ENCODE measurements at regions not wholly inside any gene's neighbourhood (a gene's known extent, or its start where the extent isn't known, plus 50 kb on each side); places are given as distances from the start of the nearest gene placed in this dataset.

DNA sequence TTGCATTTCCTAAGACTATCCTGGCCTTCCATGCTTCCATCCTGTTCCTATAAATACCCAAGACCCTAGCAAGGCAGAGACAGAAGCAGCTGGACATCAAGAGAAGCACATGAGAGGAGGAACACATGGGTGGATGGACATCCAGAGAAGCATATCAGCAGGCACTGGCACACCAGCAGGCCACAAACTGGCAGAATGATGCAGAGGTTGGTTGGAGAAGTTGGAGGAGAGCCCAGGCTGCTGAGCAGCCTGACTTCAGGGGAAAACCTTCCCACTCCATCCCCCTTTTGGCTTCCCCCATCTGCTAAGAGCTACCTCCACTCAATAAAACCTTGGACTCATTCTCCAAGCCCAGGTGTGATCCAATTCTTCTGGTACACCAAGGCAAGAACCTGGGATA lies 332.5 kb downstream of the FRK start:
- no peaks in the 10 kb centered on the region for H3K79me2 ChIP-seq (ENCODE audit: low read length)
- no peaks in the 10 kb centered on the region for H3K9me3 ChIP-seq (replicated peaks; ENCODE audit: insufficient read depth, low read length)

DNA sequence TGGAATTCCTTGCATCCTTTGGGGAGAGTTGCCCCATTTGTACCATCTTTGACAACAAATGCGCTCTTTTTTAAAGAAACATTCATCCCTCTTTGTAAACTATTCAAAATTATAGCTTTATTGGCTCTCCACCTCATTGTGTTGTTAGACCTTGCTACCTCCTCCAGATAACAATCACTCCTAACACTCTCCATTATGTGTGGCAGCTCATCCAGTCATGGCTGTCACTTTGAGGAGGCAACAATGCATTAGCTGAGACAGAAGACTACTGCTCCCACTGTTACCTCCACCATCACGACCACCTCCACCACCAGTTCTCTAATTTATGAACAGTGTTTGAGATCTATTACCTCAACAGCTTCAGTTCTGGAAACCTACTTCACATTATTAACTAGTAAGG lies 339.1 kb downstream of the FRK start:
- no peak overlapping the region for H2AFZ ChIP-seq (ENCODE audit: low read length)
- no peak overlapping the region for H3K27ac ChIP-seq (ENCODE audit: low read length)
- H3F3A ChIP-seq (ENCODE audit: insufficient read depth, low read length), result no peaks in the 10 kb centered on the region
- H3K4me1 ChIP-seq (ENCODE audit: low read length), result no peaks in the 10 kb centered on the region
- no peak overlapping the region for H3K4me3 ChIP-seq (ENCODE audit: low read length)
- no peaks in the 10 kb centered on the region for H3K9me2 ChIP-seq (replicated peaks; ENCODE audit: insufficient read depth, low read length)
- H3K36me3 ChIP-seq (replicated peaks; ENCODE audit: insufficient read depth, low read length), result no peaks in the 10 kb centered on the region
- H4K20me1 ChIP-seq (ENCODE audit: insufficient read depth, low read length), result no peaks in the 10 kb centered on the region
- no peak overlapping the region for H3K9ac ChIP-seq (ENCODE audit: low read length)
- H3K9me3 ChIP-seq (replicated peaks; ENCODE audit: insufficient read depth, low read length), result no peaks in the 10 kb centered on the region
- no peaks in the 10 kb centered on the region for H3K79me2 ChIP-seq (ENCODE audit: low read length)
- no peaks in the 10 kb centered on the region for H3K27me3 ChIP-seq (replicated peaks; ENCODE audit: insufficient read depth, low read length)
- DNase-seq, result no peak
- TF ChIP-seq, protein P1, sequence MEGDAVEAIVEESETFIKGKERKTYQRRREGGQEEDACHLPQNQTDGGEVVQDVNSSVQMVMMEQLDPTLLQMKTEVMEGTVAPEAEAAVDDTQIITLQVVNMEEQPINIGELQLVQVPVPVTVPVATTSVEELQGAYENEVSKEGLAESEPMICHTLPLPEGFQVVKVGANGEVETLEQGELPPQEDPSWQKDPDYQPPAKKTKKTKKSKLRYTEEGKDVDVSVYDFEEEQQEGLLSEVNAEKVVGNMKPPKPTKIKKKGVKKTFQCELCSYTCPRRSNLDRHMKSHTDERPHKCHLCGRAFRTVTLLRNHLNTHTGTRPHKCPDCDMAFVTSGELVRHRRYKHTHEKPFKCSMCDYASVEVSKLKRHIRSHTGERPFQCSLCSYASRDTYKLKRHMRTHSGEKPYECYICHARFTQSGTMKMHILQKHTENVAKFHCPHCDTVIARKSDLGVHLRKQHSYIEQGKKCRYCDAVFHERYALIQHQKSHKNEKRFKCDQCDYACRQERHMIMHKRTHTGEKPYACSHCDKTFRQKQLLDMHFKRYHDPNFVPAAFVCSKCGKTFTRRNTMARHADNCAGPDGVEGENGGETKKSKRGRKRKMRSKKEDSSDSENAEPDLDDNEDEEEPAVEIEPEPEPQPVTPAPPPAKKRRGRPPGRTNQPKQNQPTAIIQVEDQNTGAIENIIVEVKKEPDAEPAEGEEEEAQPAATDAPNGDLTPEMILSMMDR (IDR thresholded peaks at IDR 0.05; ENCODE audit: low read length), result no peak
- TF ChIP-seq EZH2phosphoT487 (IDR thresholded peaks at IDR 0.05; ENCODE audit: low read length) (no peak), EZH2 (optimal IDR thresholded peaks at IDR 0.05; ENCODE audit: low read depth, low read length) (no peak)
- no peak overlapping the region for H3K4me2 ChIP-seq (ENCODE audit: low read depth, low read length)

More for the DNA sequence above, 332.5 kb downstream of the FRK start:
- Histone ChIP-seq H3K27ac (ENCODE audit: low read length) (no peak overlapping the region), H3K27me3 (replicated peaks; ENCODE audit: insufficient read depth, low read length) (no peaks in the 10 kb centered on the region), H3K4me1 (ENCODE audit: low read length) (no peaks in the 10 kb centered on the region), H3K9me2 (replicated peaks; ENCODE audit: insufficient read depth, low read length) (no peaks in the 10 kb centered on the region), H3K4me3 (ENCODE audit: low read length) (no peak overlapping the region), H3K9ac (ENCODE audit: low read length) (no peak overlapping the region), H4K20me1 (ENCODE audit: insufficient read depth, low read length) (no peaks in the 10 kb centered on the region), H3K36me3 (replicated peaks; ENCODE audit: insufficient read depth, low read length) (no peaks in the 10 kb centered on the region), H2AFZ (ENCODE audit: low read length) (no peak overlapping the region), H3K4me2 (ENCODE audit: low read depth, low read length) (no peak overlapping the region), H3F3A (ENCODE audit: insufficient read depth, low read length) (no peaks in the 10 kb centered on the region)
- no peak for DNase-seq
- TF ChIP-seq EZH2phosphoT487 (IDR thresholded peaks at IDR 0.05; ENCODE audit: low read length) (no peak), EZH2 (optimal IDR thresholded peaks at IDR 0.05; ENCODE audit: low read depth, low read length) (no peak)
- TF ChIP-seq, protein P1 (IDR thresholded peaks at IDR 0.05; ENCODE audit: low read length), result no peak

DNA sequence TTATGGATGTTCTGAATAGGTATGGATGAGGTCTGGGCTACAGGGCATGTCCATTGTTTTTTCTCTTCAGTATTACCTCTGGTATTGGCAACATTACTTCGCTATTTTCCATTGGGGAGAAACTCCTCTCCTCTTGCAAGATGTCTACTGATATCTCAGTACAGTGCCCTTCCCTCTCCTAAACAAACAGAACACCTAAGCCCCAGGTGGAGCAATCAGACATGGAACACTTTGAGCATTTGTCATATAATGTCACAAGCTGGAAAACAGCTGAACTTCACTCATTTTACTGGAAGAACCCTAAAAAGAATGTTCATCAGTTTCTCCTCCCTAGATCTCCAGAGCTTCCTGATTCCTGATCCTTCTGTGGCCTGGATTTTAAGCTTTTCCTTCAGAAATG lies 339.8 kb downstream of the FRK start:
- no peaks in the 10 kb centered on the region for H3K79me2 ChIP-seq (ENCODE audit: low read length)
- H3K9me2 ChIP-seq (replicated peaks; ENCODE audit: insufficient read depth, low read length), result no peaks in the 10 kb centered on the region
- H3K27ac ChIP-seq (ENCODE audit: low read length), result no peak overlapping the region
- no peaks in the 10 kb centered on the region for H3K27me3 ChIP-seq (replicated peaks; ENCODE audit: insufficient read depth, low read length)
- H3K4me2 ChIP-seq (ENCODE audit: low read depth, low read length), result no peak overlapping the region
- H3K36me3 ChIP-seq (replicated peaks; ENCODE audit: insufficient read depth, low read length), result no peaks in the 10 kb centered on the region
- H2AFZ ChIP-seq (ENCODE audit: low read length), result no peak overlapping the region
- H3K9ac ChIP-seq (ENCODE audit: low read length), result no peak overlapping the region
- no peaks in the 10 kb centered on the region for H3K4me1 ChIP-seq (ENCODE audit: low read length)
- H3F3A ChIP-seq (ENCODE audit: insufficient read depth, low read length), result no peaks in the 10 kb centered on the region
- TF ChIP-seq EZH2phosphoT487 (IDR thresholded peaks at IDR 0.05; ENCODE audit: low read length), result no peak
- no peak for TF ChIP-seq EZH2 (optimal IDR thresholded peaks at IDR 0.05; ENCODE audit: low read depth, low read length)
- TF ChIP-seq, protein P1 (IDR thresholded peaks at IDR 0.05; ENCODE audit: low read length), result no peak
- no peak for DNase-seq
- no peak overlapping the region for H3K4me3 ChIP-seq (ENCODE audit: low read length)
- H4K20me1 ChIP-seq (ENCODE audit: insufficient read depth, low read length), result no peaks in the 10 kb centered on the region
- no peaks in the 10 kb centered on the region for H3K9me3 ChIP-seq (replicated peaks; ENCODE audit: insufficient read depth, low read length)
